CD4-positive, alpha-beta T cell treated with Interferon gamma for 1 hour (primary cell): ENCODE measurements at regions not wholly inside any gene's neighbourhood (a gene's known extent, or its start where the extent isn't known, plus 50 kb on each side); places are given as distances from the start of the nearest gene placed in this dataset.

Experiments used
- DNase-seq: peaks from one replicate; pipeline ENCODE4 v3.0.0-alpha.2; 2020

DNA sequence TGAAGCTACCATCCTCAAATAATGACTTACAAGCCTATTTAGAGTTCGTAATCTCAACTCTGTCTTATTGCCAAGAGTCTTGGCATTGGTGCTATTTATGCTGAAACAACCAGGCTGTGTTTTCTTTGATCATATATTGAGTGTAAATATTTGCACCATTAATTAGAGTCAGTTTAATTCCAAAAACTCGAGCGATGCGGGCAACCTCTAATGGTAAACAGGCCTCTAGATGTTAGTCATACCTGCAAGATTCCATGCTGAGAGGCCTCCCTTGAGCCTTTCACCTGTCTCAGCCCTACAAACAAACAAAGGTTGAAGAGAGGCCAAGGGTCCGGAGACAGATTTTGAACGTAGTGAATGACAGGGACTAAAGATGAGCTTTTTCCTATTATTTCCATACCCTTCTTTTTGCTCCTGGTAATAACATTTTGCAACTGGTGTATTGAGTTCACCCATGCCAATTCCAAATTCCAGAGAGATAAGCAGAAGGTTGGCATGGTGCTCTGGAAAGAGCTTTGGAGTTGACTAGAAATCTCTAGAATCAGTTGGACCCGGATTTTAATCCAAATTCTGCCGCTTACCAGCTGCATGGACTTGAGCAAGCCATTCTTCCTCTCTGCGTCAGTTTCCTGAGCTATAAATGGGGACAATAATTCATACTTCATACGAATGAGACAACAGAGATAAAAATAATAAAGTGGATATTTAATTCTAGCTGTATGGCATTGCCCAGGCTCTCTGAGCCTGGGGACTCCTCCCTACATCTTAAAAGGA is 99.1 kb upstream of the ANO1 start:
- no peak for DNase-seq

DNA sequence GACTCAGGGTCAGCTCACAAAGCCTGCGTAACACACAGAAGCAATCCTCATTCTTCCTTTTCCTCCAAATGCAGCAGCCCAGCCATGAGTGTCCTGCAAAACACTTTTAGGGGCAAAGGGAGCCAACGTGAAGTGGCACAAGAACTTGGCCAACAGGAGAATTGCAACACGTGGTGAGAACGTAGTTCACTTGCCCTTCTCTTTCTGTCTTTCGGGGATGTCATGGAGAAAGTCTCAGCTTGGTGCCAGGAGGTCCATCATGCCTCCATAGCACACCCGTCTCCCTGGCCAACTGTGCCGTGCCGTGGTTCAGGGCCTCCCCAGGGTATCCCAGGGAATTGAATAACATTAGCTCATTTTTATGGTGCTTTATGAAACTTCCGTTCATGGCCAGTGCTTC is 98.5 kb upstream of the ANO1 start:
- no peak for DNase-seq

DNA sequence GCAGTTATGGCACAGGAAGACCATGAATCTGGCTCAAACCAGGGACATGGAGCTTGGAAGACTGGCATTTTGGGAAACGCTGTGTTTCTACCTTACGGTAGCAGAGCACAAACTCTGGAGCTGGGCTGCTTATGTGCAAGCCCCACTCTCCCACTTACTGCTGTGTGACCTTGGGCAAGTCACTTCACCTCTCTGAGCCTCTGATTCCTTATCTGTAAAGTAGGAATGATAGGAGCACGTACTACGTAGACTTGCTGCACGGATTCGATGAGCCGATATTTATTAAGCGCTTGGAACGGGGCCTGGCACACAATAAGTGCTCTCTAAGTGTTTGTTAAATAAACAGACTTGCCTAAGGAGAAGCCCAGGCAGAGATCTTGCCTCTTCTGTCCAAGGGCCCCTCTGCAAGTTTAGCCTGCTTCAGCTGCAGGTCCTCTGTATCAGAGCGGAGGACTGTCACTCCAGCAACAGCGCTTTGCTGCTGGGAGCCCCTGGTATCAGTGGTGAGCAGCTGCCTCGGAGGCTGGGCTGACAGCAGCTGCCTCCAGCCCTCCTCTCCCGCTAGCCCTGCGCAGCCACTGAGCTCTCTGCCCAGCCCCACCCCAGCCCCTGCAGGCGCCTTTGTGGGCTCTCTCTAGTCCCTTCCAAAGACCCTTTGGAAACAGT is 96.9 kb upstream of the ANO1 start:
- DNase-seq, result no peak

DNA sequence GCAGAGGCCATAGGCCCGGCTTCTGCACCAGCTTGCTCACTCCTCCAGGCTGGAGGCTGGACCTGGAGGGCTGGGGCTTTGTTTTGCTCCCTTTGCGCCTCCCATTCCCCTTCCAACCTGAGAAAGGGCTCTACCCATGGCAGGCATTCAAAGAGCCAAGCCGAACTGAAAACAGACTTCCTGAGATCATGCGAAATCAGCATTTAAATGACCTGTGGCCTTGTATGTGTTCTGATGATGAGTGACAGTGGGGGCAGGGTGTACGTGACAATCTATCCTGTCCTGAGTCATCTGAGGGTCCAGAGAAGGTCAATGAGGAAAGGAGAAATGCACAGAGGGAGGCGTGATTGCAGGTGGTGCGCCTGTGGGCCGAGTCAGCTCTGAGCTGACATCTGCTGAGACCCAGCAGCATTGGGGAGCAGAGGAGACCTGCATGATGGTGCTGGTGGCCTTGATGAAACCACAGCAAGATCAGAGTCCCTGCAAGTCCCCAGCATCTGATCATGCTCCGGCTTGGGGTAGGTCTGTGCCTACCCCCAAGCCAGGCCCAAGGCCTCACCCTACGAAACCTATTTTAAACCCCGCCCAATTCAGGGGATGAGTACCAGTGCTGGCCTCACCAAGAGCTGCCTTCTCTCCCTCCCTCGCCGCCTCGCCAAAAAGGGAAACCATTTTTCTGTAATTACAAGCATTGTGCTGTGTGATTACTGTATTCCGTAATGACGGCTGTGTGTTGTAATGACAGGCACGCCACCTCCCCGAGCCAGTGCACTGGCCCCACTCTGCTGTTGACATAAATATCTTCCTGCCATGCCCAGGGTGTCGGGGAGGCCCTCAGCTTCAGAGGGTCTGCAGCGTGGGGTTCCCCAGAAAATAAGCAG is 95.2 kb upstream of the ANO1 start:
- DNase-seq, result no peak

DNA sequence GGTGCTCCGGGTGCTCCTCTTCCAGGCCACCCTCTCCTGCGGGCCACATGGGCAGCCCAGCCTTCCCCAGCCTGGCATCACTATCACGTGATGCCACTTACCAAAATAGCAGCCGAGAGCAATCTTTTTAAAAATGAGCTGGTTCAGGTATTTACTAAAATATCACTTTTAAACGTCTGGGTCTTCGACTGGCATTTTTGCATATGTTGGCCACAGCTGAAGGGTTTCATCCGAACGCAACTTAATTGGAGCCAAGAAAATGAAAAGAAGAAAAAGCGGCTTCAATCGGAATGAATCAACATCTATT is 94.6 kb upstream of the ANO1 start:
- no peak for DNase-seq

DNA sequence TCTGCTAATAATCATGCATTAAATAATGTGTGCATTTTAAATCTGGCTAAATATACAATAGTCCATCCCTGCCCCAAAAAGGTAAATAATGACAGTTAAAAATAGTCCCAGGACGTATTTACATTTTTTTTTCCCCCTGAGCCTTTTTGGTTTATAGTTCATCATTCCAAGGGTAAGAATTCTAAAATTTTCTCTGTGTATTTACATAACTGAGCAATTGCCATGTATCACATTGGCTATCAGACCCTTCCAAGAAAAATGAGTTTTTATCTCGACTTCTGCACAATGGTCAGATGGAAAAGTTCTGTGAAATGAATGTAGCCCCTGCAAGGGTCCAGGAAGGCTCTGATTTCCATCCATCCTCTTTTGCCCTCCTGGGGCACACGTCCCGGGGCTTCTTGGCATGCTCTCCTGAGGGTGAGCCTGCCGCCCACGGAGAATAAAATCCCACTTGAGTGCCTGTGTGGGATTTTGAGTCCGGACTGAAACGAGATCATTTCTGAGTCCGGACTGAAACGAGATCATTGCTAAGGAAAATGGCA is 94.1 kb upstream of the ANO1 start:
- DNase-seq, result no peak

DNA sequence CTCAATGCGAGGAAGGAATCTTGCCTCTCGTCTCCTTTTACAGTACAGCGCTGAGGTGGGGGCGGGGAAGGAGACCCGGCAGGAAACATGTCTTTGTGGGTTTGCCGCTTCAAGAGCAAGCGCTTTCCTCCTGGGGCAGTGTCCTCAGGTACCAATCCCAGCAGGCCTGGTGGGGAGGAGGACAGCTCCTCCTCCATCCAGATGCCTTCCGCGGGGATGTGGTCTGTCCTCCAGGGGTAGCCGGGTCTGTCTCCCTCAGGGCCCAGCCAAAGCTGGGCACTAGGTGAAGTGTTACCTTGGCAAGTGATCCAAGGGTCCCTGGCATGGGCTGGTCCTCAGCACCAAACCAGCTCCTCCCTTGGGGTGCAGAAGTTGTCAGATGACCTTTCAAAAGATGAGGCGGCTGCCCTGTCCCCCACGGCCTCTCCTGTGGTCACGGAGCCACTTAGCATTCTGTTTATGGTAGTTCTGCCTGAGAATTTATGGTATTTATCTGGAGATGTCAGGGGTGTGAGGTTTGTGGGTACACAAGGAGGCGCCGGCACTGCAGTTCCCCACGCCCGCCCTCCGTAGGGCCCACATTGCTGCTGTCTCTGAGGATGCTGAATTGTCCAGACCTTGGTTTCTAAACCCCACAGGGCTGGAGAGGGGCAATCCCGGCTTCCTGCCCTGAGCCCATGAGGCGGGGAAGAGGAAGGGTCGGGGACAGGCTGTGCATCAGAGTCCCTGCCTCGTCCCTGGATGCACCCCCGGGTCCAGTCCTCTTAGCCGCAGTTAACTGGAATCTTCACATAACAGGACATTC is 93.5 kb upstream of the ANO1 start:
- DNase-seq, result no peak

DNA sequence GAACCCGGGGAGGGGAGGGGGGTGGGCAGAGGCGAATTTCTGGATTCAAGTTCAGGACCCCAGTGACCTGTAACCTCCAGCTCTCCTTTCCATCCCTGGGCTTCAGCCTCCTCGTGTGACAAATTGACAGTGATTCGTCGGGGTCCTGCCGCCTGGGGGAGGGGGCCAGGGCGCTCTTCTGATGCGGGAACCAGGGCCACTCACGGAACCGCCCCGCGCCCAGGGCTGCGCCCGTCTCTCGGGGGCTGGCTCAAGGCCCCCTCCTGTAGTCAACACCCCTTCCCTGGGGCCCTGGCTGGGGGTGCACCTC is 92.8 kb upstream of the ANO1 start:
- no peak for DNase-seq

DNA sequence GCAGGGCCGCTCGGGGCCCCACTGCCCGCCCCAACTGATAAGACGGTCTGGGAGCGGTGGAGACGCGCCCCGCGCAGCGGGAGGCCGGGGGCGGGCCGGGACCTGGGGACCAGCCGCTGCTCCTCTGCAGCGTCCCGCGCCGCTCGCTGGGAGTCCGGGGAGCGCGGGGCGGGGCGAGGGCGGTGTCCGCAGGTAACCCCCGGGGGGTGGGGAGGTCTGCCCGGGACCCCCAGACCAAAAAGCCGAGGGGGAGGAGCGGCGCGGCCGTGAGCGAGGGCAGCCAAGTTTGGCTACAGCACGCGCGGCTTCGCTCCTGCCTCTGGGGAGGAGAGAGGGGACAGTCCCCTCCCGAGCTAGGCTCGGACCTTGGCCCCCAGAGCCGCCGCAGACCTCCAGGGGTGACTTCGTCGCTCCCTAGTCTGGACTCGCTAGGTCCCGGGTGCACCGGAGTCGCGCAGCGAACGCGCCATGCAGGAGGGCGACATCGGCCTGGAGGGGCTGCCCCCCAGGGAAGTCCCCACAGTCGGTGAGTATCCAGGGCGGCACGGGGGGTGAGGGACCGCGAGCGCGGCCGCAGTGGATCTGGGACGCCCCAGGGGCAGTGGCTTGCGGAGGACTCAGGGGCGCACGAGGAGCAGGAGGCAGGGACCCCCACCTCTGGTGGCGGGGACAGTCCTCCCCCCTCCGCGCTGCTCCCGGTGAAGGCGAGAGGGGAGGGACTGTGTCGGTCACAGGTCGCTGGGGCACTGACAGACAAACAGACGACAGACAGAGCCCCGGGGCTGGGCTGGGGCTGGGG is 92.3 kb upstream of the ANO1 start:
- DNase-seq, result no peak

DNA sequence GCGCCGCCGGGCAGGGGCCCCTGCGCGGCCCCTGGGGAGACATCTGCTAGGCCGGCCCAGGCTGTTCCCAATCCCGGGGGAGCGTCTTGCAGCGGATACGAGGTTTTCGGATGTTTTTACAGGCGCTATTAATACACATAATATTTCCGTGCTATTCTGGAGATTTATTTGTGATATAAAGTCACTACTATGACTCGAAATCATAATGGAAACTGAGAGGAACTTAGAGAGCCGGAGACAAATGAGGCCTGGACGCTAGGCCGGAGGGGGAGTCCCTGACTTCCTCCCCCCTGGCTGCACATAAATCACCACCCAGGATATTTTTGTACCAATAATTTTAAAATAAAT is 91.7 kb upstream of the ANO1 start:
- no peak for DNase-seq

DNA sequence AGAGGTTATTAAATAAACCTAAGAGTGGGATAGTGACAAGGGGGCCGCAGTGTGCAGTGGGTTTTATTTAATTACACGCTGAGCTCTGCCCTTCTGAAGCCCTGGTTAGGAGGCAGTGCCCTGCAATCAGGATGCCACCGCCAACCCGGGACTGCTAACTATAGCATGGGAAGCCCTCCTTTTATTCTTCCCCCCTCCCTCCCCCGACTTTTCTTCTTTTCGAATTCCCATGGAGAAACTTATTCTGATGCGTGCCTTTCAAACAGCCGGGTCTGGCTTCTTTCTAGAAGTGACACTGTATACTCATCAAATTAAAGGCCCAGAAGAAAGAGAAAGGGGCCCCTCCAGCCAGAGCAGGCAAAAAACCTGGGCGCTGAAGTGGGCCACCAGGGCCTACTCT is 91.3 kb upstream of the ANO1 start:
- no peak for DNase-seq

DNA sequence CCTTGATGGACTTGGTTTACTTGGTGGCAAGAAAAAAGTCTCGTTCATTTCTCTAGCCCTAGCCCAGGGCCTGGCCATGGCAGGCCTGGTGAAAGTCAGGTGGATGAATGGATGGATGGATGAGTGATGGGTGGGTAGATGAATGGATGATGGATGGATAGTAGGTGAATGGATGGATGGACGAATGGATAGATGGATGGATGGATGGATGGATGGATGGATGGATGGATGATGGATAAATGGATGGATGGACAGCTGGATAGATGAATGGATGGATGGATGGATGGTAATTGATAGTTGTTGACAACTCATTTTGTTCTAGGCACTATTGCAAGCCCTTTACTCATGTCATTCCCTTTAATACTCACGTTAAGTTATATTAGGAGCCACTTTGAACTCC is 86.1 kb upstream of the ANO1 start:
- DNase-seq, result no peak

DNA sequence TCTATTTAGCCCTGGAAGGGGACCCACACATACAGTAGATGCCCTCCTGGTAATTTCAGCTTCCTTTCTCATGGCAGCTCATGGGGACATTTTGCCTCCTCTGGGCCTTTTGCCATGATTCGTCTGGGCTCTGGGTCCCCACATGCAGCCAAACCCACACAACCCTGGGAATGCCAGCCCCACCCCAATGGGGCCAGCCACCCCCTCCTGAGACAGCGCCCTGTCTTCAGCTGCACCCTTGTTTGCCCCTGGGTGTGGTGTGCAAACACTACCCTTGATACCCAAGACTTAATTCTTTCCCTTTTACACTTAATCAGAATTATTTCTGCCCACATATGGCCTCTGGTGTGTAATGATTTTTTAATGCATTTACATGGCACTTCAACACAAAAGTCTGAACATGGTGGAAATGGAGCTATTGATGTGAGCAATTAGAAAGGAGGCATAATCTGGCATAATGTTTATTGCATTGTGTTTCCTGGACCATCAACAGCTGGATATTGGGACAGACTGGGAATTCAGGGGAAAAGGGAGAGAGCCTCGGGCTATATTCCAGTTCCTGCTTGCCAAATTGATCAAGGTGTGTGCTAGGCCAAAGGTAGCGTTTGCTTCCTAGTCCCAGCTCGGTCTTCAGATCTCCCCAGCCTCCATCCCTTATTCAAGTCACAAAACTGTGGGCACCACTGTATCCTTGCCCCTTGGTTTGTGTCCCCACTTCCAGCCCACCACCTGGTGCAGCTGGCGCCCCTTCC is 85.0 kb upstream of the ANO1 start:
- DNase-seq, result no peak

DNA sequence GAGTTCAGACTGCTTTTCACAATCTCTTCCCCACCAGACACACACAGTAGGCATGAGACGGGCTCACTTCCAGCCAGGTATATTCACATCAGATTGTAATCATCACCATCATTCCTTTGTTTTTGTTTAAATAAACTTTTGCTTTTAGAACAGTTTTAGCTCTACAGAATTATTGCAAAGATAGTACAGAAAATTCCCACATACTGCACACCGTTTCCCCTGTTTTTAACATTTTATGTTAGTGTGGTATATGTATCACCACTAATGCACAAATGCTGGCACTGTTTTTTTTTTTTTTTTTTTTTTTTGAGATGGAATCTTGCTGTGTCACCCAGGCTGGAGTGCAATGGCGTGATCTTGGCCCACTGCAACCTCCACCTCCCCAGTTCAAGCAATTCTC is 83.3 kb upstream of the ANO1 start:
- no peak for DNase-seq

DNA sequence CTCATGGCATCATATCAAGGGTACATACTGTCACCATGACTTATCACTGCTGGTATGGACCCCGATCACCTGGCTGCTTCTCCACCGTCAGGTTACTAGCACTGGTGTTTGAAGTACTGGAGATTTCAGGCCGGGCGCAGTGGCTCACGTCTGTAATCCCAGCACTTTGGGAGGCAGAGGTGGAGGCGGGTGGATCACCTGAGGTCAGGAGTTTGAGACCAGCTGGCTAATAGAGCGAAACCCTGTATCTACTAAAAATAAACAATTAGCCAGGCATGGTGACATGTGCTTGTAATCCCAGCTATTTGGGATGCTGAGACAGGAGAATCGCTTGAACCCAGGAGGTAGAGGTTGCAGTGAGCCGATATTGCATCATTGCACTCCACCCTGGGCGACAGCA is 82.4 kb upstream of the ANO1 start:
- DNase-seq, result no peak

DNA sequence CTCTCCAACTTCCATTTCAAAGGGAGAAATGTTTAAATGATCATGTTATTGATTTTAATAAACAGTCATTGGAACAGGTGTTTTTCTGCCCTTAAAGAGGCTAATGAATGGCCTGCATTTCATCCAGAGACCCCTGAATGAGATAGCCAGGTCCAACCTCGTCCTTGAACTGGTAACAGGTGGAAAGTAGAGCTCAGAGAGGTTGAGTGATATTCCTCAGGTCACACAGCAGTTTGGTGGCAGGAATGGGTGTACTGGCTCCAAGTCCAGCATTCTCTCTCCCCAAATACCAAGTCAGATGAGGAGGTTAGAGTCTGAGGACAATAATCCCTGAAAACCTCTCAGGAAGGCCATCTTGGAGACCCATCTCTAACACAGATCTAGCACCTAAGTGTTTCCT is 81.7 kb upstream of the ANO1 start:
- no peak for DNase-seq

DNA sequence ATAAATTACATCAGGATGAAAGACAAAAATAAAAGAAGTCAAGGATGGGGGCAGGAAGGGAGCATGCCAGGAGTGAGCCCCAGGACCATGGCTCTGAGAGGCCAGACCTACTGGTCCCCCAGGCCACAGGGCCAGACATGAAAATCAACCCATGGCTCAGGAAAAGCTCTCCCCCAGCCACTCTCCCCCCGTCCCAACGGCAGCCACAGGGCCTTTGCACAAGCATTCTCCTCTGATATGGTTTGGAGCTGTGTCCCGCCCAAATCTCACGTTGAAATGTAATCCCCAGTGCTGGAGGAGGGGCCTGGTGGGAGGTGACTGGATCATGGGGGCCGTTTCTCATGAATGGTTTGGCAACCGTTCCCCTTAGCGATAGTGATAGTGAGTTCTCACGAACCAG is 80.8 kb upstream of the ANO1 start:
- no peak for DNase-seq

DNA sequence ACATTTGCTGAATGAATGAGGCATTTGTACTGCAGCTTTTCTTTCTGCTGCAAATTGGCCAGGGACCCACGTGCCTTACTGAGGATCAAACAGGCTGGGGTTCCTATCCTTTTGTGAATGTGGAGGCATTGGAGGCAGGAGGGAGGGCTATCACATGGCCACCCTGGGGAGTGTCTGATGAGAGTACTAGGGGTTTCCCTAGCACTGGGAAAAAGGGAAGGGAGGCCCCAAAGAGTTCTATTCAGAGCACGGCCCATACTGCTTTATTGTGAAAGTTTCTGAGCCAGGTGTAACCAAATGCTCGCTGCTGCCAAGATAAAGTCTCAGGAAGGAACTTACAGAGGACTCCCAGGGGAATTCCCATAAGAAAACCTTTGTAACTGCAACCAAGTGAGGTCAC is 78.4 kb upstream of the ANO1 start:
- no peak for DNase-seq

DNA sequence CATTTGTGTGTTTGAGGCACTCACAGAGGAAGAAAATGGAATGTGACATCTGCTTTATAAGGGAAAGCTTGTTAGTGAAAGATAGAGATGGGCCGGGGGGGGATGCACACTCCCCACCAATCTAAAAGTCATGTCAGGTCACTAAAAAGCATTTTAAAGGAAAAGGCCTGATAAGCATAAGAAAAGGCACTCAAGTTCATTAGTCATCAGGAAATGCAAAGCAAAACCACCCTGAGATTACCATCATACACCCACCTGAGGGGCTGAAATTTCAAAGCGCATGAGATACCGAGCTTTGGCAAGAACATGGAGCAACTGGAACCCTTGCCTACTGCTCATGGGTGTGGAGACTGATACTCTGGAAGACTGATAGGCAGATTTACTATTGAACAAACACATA is 77.9 kb upstream of the ANO1 start:
- DNase-seq, result no peak

DNA sequence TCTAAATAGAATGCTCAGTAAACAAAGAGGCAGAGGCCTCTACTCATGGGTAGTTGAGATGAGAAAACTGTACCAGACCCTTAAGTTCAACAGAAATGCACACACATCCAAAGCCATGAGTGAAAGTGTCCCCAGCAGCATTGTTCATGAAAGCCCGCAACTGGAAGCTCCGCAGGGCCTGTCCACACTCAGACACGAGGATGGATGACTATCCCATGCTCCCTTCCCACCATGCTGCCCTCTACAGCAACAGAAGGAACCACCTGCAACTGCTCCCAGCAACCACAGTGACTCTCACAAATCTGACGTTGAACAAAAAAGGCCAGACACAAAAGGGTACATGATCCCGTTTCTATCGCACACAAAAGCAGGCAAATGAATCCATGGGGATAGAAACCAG is 76.9 kb upstream of the ANO1 start:
- no peak for DNase-seq

DNA sequence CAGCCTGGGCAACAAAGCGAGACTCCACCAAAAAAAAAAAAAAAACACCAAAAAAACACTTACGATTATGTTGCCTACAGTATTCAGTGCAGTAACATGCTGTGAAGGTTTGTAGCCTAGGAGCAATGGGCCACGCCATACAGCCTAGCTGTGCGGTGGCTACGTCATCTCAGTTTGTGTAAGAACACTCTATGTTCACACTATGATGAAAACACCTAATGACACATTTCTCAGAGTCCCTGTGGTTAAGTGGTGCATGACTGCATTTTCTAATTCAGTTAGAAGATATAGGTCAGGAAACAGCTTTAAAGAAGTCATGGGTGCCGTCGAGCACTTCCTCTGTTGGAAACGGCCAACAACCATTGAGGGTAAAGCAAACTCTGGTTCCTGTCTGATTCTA is 75.7 kb upstream of the ANO1 start:
- no peak for DNase-seq
